SU-DHL-6 (cell line): ENCODE measurements at regions not wholly inside any gene's neighbourhood (a gene's known extent, or its start where the extent isn't known, plus 50 kb on each side); places are given as distances from the start of the nearest gene placed in this dataset.

ENCODE experiments used
- H2AFZ ChIP-seq: fragments of 200-600 bp; sonication (generic); 2 replicates; pipeline ENCODE4 v1.6.1; 2014; ENCODE audit warnings: low read depth, mild to moderate bottlenecking, moderate library complexity, mixed read lengths, antibody characterized with exemption, low read length; ENCODE audit not compliant: severe bottlenecking
- H3F3A ChIP-seq: fragments of 200-600 bp; shearing (Covaris generic); 2 replicates; pipeline ENCODE4 v1.6.0; 2016; ENCODE audit warnings: antibody characterized with exemption, mild to moderate bottlenecking; ENCODE audit not compliant: insufficient read depth
- H3K27ac ChIP-seq: fragments of 200-600 bp; sonication (generic); 2 replicates; pipeline ENCODE4 v1.5.1; 2016; ENCODE audit warnings: low read depth, mild to moderate bottlenecking, low read length, moderate library complexity, mixed read lengths
- H3K27me3 ChIP-seq: fragments of 200-600 bp; sonication (generic), shearing (Covaris generic); 2 replicates; pipeline ENCODE4 v1.6.0; 2014; ENCODE audit warnings: mild to moderate bottlenecking, low read length
- H3K36me3 ChIP-seq: fragments of 200-600 bp; sonication (generic); 2 replicates; pipeline ENCODE4 v1.6.1; 2014; ENCODE audit warnings: mild to moderate bottlenecking, low read length, mixed read lengths
- H3K4me2 ChIP-seq: fragments of 300-600, 200-600 bp; shearing (Covaris generic), sonication (generic); 2 replicates; pipeline ENCODE4 v1.6.0; 2014; ENCODE audit warnings: low read length, low read depth, mild to moderate bottlenecking; ENCODE audit not compliant: poor library complexity, severe bottlenecking
- H3K4me3 ChIP-seq: fragments of 200-600 bp; sonication (generic); 2 replicates; pipeline ENCODE4 v1.5.1; 2014; ENCODE audit warnings: antibody characterized with exemption, low read length, mild to moderate bottlenecking, mixed read lengths; ENCODE audit not compliant: insufficient read depth, poor library complexity, severe bottlenecking
- H3K79me2 ChIP-seq: fragments of 200-600 bp; sonication (generic); 2 replicates; pipeline ENCODE4 v1.6.1; 2014; ENCODE audit warnings: mild to moderate bottlenecking, low read length, moderate library complexity; ENCODE audit not compliant: insufficient read depth
- H3K9ac ChIP-seq: fragments of 200-600 bp; sonication (generic); 2 replicates; pipeline ENCODE4 v1.7.0; 2014; ENCODE audit warnings: mild to moderate bottlenecking, low read length
- H3K9me2 ChIP-seq: fragments of 200-600 bp; sonication (generic); replicated peaks from 2 replicates; pipeline ENCODE4 v1.6.1; 2014; ENCODE audit warnings: low read length; ENCODE audit not compliant: insufficient read depth
- H3K9me3 ChIP-seq: fragments of 200-600 bp; sonication (generic); 2 replicates; pipeline ENCODE4 v1.6.1; 2014; ENCODE audit warnings: low read length, mixed read lengths; ENCODE audit not compliant: insufficient read depth
- H4K20me1 ChIP-seq: fragments of 200-600 bp; sonication (generic); 2 replicates; pipeline ENCODE4 v1.6.1; 2014; ENCODE audit warnings: low read depth, mild to moderate bottlenecking, antibody characterized with exemption, low read length, moderate library complexity, mixed read lengths
- CTCF ChIP-seq: fragments of 200-600 bp; sonication (generic); IDR thresholded peaks from one replicate; pipeline ENCODE4 v1.5.1; 2017; ENCODE audit warnings: antibody characterized with exemption, mild to moderate bottlenecking, low read length, moderate library complexity; ENCODE audit not compliant: insufficient read depth, poor library complexity, severe bottlenecking
- EZH2phosphoT487 ChIP-seq: fragments of 200-600 bp; sonication (generic), shearing (Covaris generic); conservative IDR thresholded peaks from 2 replicates; pipeline ENCODE4 v1.6.1; 2018; ENCODE audit warnings: mild to moderate bottlenecking, antibody characterized with exemption, low read length, moderate library complexity, mixed read lengths

GRCh38 chr13:104198801-104199200, 1132.6 kb upstream of the SLC10A2 start:
- H2AFZ ChIP-seq: no peak overlapping the region
- no peak overlapping the region for H3K27ac ChIP-seq
- no peak overlapping the region for H3K4me3 ChIP-seq
- H3K4me2 ChIP-seq: no peak overlapping the region
- H3K9ac ChIP-seq: no peak overlapping the region
- no peaks in the 10 kb centered on the region for H3K27me3 ChIP-seq
- no peaks in the 10 kb centered on the region; the same call in 1 of the 2 replicates for H3K36me3 ChIP-seq
- H3K79me2 ChIP-seq: no peaks in the 10 kb centered on the region
- H3K9me2 ChIP-seq: no peaks in the 10 kb centered on the region
- no peaks in the 10 kb centered on the region for H3K9me3 ChIP-seq
- H4K20me1 ChIP-seq: no peaks in the 10 kb centered on the region
- no peak for TF ChIP-seq CTCF
- no peak for TF ChIP-seq EZH2phosphoT487
- H3F3A ChIP-seq: no peaks in the 10 kb centered on the region

- Histone ChIP-seq H3K9me3 (no peaks in the 10 kb centered on the region), H3K4me2 (no peak overlapping the region), H3K27me3 (no peaks in the 10 kb centered on the region), H3K9me2 (no peaks in the 10 kb centered on the region), H3K27ac (no peak overlapping the region), H3K9ac (no peak overlapping the region), H2AFZ (no peak overlapping the region), H3K4me3 (no peak overlapping the region), H4K20me1 (no peaks in the 10 kb centered on the region), H3K79me2 (no peaks in the 10 kb centered on the region), H3K36me3 (no peaks in the 10 kb centered on the region; the same call in 1 of the 2 replicates), H3F3A (no peaks in the 10 kb centered on the region)
- TF ChIP-seq EZH2phosphoT487 (no peak), CTCF (no peak)
These were observed 1130.4 kb upstream of the SLC10A2 start for GRCh38 chr13:104196611-104197010.

GRCh38 chr13:104181526-104182231, 1115.5 kb upstream of the SLC10A2 start:
- Histone ChIP-seq H3K4me2 (no peak overlapping the region), H4K20me1 (no peaks in the 10 kb centered on the region), H3F3A (no peaks in the 10 kb centered on the region), H3K27me3 (no peaks in the 10 kb centered on the region), H2AFZ (no peak overlapping the region), H3K4me3 (no peak overlapping the region), H3K36me3 (no peaks in the 10 kb centered on the region), H3K9me2 (no peaks in the 10 kb centered on the region), H3K9ac (no peak overlapping the region), H3K27ac (no peak overlapping the region), H3K79me2 (no peaks in the 10 kb centered on the region), H3K9me3 (no peaks in the 10 kb centered on the region)
- TF ChIP-seq EZH2phosphoT487: no peak
- TF ChIP-seq CTCF: no peak
